ENCODE measurements at regions not wholly inside any gene's neighbourhood (a gene's known extent, or its start where the extent isn't known, plus 50 kb on each side); places are given as distances from the start of the nearest gene placed in this dataset.

- DNase-seq = no peak
These were observed 311.8 kb upstream of the B3GALT2 start for GRCh38 chr1:193498088-193498655.

- DNase-seq = no peak
These were observed 308.0 kb upstream of the B3GALT2 start for GRCh38 chr1:193494368-193494767.

GRCh38 chr1:193489191-193489590, 302.8 kb upstream of the B3GALT2 start:
- DNase-seq = no peak

GRCh38 chr1:193487722-193488121, 301.3 kb upstream of the B3GALT2 start:
- no peak for DNase-seq

- DNase-seq = no peak
These were observed 300.3 kb upstream of the B3GALT2 start for GRCh38 chr1:193486671-193487229.

GRCh38 chr1:193480755-193481154, 294.3 kb upstream of the B3GALT2 start:
- DNase-seq = no peak

- DNase-seq = peak; percentile 67
These were observed 292.8 kb upstream of the B3GALT2 start for GRCh38 chr1:193479187-193479586.

GRCh38 chr1:193476748-193477147, 290.3 kb upstream of the B3GALT2 start:
- no peak for DNase-seq

- no peak for DNase-seq
These were observed 287.5 kb upstream of the B3GALT2 start for GRCh38 chr1:193473932-193474331.

- no peak for DNase-seq
These were observed 286.5 kb upstream of the B3GALT2 start for GRCh38 chr1:193472838-193473398.

GRCh38 chr1:193472430-193472829, 286.0 kb upstream of the B3GALT2 start:
- DNase-seq = no peak

GRCh38 chr1:193471981-193472380, 285.6 kb upstream of the B3GALT2 start:
- no peak for DNase-seq

GRCh38 chr1:193463326-193463932, 277.0 kb upstream of the B3GALT2 start:
- no peak for DNase-seq

GRCh38 chr1:193462629-193463320, 276.4 kb upstream of the B3GALT2 start:
- no peak for DNase-seq

- no peak for DNase-seq
These were observed 272.2 kb upstream of the B3GALT2 start for GRCh38 chr1:193458628-193459027.

GRCh38 chr1:193457676-193458075, 271.3 kb upstream of the B3GALT2 start:
- DNase-seq = no peak

GRCh38 chr1:193456811-193457280, 270.4 kb upstream of the B3GALT2 start:
- no peak for DNase-seq

- no peak for DNase-seq
These were observed 265.2 kb upstream of the B3GALT2 start for GRCh38 chr1:193451606-193452005.

- DNase-seq = no peak
These were observed 264.6 kb upstream of the B3GALT2 start for GRCh38 chr1:193451001-193451400.

GRCh38 chr1:193448682-193449461, 262.5 kb upstream of the B3GALT2 start:
- no peak for DNase-seq

GRCh38 chr1:193443886-193444285, 257.5 kb upstream of the B3GALT2 start:
- no peak for DNase-seq

- DNase-seq = no peak
These were observed 252.4 kb upstream of the B3GALT2 start for GRCh38 chr1:193438771-193439170.

- no peak for DNase-seq
These were observed 251.9 kb upstream of the B3GALT2 start for GRCh38 chr1:193438312-193438711.
